ENCODE measurements at regions not wholly inside any gene's neighbourhood (a gene's known extent, or its start where the extent isn't known, plus 50 kb on each side); places are given as distances from the start of the nearest gene placed in this dataset.

DNA sequence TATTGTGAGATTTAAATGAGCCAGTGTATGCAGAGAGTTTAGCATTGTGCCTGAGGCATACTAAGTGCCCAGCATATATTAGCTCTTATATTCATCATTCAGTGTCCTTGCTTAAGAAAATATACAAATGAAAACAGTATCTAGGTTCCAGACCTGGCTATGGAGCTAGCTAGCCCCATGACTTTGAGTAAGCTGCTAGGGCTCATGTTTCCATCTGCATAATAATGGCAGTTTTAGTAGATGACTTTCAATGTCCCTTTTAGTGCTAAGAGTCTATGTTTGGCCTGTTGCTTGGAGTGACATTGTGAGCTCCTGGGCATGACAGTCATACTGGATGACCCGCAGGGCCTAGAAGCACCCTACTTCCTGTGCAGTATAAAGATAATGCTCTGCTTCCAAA lies 435.3 kb downstream of the ZIC3 start:
- Histone ChIP-seq H3K4me1 (ENCODE audit: control insufficient read depth, insufficient read depth, low read length) (no peaks in the 10 kb centered on the region), H3K4me3 (ENCODE audit: low read depth, low read length) (no peak overlapping the region), H3K9me3 (ENCODE audit: control insufficient read depth, insufficient read depth, low read depth, low read length) (no peaks in the 10 kb centered on the region), H3K36me3 (ENCODE audit: control insufficient read depth in 2 of 2, insufficient read depth in 1 of 2, low read length in 2 of 2) (no peaks in the 10 kb centered on the region), H3K27ac (ENCODE audit: extremely low read depth, low read depth, low read length) (no peak overlapping the region)
- POLR2A ChIA-PET, result no interaction called here
- TF ChIP-seq, protein P1, sequence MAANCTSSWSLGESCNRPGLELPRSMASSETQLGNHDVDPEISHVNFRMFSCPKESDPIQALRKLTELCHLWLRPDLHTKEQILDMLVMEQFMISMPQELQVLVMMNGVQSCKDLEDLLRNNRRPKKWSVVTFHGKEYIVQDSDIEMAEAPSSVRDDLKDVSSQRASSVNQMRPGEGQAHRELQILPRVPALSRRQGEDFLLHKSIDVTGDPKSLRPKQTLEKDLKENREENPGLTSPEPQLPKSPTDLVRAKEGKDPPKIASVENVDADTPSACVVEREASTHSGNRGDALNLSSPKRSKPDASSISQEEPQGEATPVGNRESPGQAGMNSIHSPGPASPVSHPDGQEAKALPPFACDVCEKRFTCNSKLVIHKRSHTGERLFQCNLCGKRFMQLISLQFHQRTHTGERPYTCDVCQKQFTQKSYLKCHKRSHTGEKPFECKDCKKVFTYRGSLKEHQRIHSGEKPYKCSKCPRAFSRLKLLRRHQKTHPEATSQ (tag by site-specific recombination; IDR thresholded peaks at IDR 0.05), result no peak
- TF ChIP-seq ZBTB48 (tag by site-specific recombination; IDR thresholded peaks at IDR 0.05) (no peak), ZNF529 (tag by site-specific recombination; IDR thresholded peaks at IDR 0.05; ENCODE audit: insufficient replicate concordance) (no peak), SP3 (tag by site-specific recombination; IDR thresholded peaks at IDR 0.05) (no peak), SP2 (tag by site-specific recombination; IDR thresholded peaks at IDR 0.05) (no peak), MYNN (tag by site-specific recombination; IDR thresholded peaks at IDR 0.05; ENCODE audit: borderline replicate concordance) (no peak), REPIN1 (tag by site-specific recombination; IDR thresholded peaks at IDR 0.05; ENCODE audit: low read depth) (no peak), ZNF112 (tag by site-specific recombination; IDR thresholded peaks at IDR 0.05) (no peak), ZNF654 (tag by site-specific recombination; IDR thresholded peaks at IDR 0.05; ENCODE audit: low read depth) (no peak), ZNF473 (tag by site-specific recombination; IDR thresholded peaks at IDR 0.05) (no peak), ZEB2 (tag by site-specific recombination; IDR thresholded peaks at IDR 0.05) (no peak), ZNF274 (IDR thresholded peaks at IDR 0.05; ENCODE audit: low read length) (no peak), ZNF274 (tag by site-specific recombination; IDR thresholded peaks at IDR 0.05; ENCODE audit: borderline replicate concordance) (no peak)
- CTCF ChIA-PET, result no interaction called here

DNA sequence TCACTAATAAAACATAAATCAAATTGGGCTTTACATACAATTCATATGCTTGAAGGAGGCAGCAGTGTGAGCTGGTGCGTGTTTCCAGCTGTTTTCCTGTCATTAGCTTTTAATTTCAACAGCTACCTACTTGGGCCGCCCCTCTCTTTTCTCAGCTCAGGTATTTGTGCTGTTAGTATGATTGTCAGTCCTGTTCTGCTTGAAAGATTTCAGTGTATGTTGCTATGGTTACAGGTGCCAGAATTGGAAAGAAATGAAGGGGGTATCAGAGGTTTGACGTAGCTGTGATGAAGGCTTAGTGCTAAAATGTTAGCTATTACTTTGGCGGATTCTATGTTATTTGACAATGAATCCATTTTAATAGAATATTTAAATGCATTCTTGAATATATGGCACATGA lies 440.3 kb downstream of the ZIC3 start:
- TF ChIP-seq, protein P2, sequence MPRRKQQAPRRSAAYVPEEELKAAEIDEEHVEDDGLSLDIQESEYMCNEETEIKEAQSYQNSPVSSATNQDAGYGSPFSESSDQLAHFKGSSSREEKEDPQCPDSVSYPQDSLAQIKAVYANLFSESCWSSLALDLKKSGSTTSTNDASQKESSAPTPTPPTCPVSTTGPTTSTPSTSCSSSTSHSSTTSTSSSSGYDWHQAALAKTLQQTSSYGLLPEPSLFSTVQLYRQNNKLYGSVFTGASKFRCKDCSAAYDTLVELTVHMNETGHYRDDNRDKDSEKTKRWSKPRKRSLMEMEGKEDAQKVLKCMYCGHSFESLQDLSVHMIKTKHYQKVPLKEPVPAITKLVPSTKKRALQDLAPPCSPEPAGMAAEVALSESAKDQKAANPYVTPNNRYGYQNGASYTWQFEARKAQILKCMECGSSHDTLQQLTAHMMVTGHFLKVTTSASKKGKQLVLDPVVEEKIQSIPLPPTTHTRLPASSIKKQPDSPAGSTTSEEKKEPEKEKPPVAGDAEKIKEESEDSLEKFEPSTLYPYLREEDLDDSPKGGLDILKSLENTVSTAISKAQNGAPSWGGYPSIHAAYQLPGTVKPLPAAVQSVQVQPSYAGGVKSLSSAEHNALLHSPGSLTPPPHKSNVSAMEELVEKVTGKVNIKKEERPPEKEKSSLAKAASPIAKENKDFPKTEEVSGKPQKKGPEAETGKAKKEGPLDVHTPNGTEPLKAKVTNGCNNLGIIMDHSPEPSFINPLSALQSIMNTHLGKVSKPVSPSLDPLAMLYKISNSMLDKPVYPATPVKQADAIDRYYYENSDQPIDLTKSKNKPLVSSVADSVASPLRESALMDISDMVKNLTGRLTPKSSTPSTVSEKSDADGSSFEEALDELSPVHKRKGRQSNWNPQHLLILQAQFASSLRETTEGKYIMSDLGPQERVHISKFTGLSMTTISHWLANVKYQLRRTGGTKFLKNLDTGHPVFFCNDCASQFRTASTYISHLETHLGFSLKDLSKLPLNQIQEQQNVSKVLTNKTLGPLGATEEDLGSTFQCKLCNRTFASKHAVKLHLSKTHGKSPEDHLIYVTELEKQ (tag by site-specific recombination; IDR thresholded peaks at IDR 0.05; ENCODE audit: borderline replicate concordance), result no peak
- TF ChIP-seq ZNF621 (tag by site-specific recombination; IDR thresholded peaks at IDR 0.05), result no peak
- TF ChIP-seq ZNF707 (tag by site-specific recombination; IDR thresholded peaks at IDR 0.05), result no peak
- TF ChIP-seq ZNF214 (tag by site-specific recombination; IDR thresholded peaks at IDR 0.05; ENCODE audit: borderline replicate concordance), result no peak
- no peak for TF ChIP-seq ZNF837 (tag by site-specific recombination; IDR thresholded peaks at IDR 0.05)
- no peak for TF ChIP-seq ZNF248 (tag by site-specific recombination; IDR thresholded peaks at IDR 0.05)
- TF ChIP-seq ZEB2 (tag by site-specific recombination; IDR thresholded peaks at IDR 0.05), result no peak
- TF ChIP-seq, protein P3, sequence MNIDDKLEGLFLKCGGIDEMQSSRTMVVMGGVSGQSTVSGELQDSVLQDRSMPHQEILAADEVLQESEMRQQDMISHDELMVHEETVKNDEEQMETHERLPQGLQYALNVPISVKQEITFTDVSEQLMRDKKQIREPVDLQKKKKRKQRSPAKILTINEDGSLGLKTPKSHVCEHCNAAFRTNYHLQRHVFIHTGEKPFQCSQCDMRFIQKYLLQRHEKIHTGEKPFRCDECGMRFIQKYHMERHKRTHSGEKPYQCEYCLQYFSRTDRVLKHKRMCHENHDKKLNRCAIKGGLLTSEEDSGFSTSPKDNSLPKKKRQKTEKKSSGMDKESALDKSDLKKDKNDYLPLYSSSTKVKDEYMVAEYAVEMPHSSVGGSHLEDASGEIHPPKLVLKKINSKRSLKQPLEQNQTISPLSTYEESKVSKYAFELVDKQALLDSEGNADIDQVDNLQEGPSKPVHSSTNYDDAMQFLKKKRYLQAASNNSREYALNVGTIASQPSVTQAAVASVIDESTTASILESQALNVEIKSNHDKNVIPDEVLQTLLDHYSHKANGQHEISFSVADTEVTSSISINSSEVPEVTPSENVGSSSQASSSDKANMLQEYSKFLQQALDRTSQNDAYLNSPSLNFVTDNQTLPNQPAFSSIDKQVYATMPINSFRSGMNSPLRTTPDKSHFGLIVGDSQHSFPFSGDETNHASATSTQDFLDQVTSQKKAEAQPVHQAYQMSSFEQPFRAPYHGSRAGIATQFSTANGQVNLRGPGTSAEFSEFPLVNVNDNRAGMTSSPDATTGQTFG (tag by site-specific recombination; IDR thresholded peaks at IDR 0.05; ENCODE audit: borderline replicate concordance), result no peak
- TF ChIP-seq, protein P4, sequence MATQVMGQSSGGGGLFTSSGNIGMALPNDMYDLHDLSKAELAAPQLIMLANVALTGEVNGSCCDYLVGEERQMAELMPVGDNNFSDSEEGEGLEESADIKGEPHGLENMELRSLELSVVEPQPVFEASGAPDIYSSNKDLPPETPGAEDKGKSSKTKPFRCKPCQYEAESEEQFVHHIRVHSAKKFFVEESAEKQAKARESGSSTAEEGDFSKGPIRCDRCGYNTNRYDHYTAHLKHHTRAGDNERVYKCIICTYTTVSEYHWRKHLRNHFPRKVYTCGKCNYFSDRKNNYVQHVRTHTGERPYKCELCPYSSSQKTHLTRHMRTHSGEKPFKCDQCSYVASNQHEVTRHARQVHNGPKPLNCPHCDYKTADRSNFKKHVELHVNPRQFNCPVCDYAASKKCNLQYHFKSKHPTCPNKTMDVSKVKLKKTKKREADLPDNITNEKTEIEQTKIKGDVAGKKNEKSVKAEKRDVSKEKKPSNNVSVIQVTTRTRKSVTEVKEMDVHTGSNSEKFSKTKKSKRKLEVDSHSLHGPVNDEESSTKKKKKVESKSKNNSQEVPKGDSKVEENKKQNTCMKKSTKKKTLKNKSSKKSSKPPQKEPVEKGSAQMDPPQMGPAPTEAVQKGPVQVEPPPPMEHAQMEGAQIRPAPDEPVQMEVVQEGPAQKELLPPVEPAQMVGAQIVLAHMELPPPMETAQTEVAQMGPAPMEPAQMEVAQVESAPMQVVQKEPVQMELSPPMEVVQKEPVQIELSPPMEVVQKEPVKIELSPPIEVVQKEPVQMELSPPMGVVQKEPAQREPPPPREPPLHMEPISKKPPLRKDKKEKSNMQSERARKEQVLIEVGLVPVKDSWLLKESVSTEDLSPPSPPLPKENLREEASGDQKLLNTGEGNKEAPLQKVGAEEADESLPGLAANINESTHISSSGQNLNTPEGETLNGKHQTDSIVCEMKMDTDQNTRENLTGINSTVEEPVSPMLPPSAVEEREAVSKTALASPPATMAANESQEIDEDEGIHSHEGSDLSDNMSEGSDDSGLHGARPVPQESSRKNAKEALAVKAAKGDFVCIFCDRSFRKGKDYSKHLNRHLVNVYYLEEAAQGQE (tag by site-specific recombination; IDR thresholded peaks at IDR 0.05), result no peak
- Histone ChIP-seq H3K9me3 (ENCODE audit: control insufficient read depth, insufficient read depth, low read depth, low read length) (no peaks in the 10 kb centered on the region), H3K4me1 (ENCODE audit: control insufficient read depth, insufficient read depth, low read length) (no peaks in the 10 kb centered on the region), H3K36me3 (ENCODE audit: control insufficient read depth in 2 of 2, insufficient read depth in 1 of 2, low read length in 2 of 2) (no peaks in the 10 kb centered on the region), H3K4me3 (ENCODE audit: low read depth, low read length) (no peak overlapping the region), H3K27ac (ENCODE audit: extremely low read depth, low read depth, low read length) (no peak overlapping the region)
- ChIA-PET CTCF (interaction anchor here (0.7 kb wide), 1 partner anchor 21 kb away, joined by 3 read pairs; no protein-coding TSS in a partner anchor), POLR2A (no interaction called here)
